ENCODE measurements at regions not wholly inside any gene's neighbourhood (a gene's known extent, or its start where the extent isn't known, plus 50 kb on each side); places are given as distances from the start of the nearest gene placed in this dataset.

DNA sequence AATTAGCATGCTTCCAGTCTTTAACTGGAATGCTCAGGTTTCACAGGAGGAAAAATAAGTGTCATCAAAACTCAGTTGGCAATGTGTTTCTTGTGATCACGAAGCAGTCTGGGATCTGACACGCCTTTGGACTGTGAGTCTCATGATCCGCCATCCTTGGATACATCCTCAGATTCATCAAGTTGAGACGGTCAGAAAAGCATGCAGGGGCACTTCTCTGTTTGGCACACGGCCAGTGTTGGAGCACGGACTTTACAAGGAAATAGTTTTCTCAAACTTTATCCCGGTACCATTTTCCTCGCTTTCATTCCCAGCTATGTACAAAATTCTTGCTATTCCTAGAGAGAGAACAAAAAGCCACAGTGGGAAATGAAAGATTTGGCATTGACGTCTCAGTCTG is 88.4 kb upstream of the PARP11 start:
- no peak for DNase-seq (ENCODE audit: low read depth in 2 of 2)

DNA sequence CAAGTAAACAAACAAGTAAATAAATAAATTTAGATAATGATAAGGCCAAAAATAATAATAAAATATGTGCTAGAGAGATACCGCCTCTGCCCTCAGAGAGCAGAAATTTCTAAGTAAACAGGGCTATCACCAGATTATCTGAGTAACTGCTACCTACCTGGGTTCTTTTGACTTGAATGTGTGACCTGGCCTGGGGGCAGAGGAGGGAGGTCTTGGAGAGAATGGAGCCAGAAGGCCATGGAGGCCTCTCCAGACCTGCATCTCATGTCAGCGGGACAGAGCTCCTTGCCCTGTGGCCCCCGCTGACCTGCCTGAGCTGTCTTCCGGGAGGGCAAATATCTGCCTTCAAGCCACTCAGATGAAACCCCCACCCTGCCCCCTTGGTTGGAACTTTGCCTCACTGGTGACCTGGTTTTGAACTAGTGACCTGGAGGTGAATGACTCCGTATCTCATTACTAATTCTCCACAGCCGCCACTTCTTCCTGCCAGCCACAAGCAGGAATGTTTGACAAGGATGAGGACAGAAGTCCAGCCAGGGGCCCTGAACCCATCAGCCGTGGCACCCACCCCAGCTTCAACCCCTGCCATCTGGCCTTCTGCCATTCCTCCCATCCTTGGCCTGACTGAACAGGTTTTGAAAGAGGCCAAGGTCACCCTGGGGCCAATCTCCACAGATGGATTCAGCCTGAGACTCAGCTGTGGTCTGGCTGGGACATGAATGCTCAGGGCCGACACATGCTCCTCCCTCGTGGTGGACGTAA is 86.8 kb upstream of the PARP11 start:
- no peak for DNase-seq (ENCODE audit: low read depth in 2 of 2)

DNA sequence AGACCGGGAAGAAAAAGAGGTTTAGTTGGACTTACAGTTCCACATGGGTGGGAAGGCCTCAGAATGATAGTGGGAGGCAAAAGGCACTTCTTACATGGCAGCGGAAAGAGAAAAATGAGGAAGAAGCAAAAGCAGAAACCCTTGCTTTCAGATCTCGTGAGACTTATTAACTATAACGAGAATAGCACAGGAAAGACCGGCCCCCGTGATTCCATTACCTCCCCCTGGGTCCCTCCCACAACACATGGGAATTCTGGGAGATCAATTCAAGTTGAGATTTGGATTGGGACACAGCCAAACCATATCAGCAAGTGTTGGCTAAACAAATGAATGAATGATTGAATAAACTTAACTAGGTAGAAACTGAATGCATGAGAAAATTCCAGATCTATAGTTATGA is 85.3 kb upstream of the PARP11 start:
- DNase-seq (ENCODE audit: low read depth in 2 of 2) = no peak

DNA sequence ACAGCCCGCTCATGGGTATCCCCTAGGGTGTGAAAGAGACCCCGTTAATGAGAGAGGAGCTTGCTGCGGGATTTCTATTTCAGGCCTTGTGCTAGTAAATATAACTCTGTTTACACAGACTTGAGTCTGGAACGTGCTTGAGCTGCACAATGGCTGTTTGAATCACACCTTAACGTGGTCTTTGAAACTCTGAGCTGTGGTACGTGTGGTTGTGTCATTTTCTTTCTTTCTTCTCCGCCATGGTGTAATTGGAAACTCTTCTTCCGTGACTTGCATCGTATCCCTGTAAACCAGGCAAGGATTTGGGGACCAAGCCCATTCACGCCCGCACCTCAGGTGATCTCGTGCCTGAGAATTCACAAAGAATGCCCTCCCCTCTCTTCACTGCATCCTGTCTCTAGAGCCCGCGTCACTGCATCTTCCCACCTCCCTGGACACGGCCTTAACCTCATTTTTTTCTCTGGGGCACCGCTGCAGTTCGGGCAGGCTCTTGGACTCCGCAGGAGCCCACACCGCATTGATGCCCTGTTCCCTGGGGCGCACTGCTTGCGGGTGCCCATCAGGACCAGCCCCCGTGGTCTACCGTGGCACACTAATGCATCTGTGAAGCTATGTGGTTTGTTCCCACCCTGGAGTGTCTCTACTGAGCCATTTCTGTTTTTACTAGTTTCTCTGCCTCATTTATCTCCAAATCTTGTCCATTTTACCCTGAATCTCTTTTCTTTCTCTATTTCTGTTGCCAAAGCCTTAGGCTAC is 78.4 kb upstream of the PARP11 start:
- DNase-seq (ENCODE audit: low read depth in 2 of 2) = no peak

DNA sequence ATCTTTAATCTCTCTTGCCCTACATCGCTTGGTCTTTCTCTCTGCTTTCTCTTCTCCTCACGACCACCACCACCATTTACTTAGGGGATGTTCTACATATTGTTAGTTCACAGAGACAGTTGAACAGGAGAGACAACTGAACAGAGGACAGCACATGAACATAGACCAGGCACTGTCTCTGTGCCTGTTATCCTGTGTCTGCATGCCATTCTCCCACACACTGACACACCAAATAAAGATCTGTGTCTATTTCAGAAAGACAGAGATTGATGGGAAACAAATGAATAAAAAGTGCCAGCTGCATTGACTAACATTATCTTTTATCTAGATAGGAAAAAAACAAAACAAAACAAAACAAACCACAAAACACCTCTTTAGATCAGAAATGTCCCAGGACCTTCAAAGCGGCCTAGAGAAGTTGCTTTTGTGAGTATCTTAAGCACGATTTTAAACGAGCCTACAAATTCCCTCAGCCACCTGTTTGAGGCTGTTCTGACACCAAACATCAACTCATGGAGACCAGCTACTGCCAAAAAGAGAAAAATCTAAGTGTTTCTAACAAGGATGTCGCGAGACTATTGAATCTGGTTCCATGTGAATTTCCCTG is 77.6 kb upstream of the PARP11 start:
- DNase-seq (ENCODE audit: low read depth in 2 of 2) = no peak

DNA sequence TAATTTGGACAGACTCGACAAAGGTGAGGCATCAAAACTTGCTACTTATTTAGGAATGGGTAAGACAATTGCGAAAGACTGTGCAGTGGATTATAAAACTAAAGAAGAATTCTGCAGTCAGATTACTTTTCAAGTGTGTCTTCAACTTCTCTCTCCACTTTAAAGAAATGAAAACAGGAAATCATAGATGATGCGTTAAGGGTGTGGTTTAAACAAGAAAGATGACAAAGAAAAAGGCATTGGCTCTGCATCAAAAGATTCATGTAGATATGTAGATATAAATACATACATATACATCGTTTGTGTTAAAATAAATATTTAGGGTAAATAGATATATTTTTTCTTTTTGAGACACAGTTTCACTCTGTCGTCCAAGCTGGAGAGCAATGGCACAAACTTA is 74.6 kb upstream of the PARP11 start:
- no peak for DNase-seq (ENCODE audit: low read depth in 2 of 2)

DNA sequence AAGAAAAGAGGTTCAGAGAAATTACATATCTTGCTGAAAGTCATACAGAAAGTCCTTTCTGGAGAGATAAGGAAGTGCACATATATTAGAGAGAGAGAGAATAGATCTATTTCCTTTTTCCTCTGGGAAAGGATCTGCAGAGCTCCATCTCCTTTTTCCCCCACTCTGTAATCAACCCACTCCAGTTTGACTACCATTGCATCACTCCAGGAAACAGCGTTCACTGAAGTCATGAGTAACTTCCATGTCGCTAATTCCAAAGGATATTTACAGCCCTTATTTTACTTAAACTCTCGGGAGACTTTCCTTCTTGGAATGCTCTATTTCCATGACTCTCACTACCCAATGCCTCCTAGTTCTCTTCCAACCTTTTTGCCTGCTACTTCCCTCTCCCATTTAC is 72.5 kb upstream of the PARP11 start:
- DNase-seq (ENCODE audit: low read depth in 2 of 2) = no peak

DNA sequence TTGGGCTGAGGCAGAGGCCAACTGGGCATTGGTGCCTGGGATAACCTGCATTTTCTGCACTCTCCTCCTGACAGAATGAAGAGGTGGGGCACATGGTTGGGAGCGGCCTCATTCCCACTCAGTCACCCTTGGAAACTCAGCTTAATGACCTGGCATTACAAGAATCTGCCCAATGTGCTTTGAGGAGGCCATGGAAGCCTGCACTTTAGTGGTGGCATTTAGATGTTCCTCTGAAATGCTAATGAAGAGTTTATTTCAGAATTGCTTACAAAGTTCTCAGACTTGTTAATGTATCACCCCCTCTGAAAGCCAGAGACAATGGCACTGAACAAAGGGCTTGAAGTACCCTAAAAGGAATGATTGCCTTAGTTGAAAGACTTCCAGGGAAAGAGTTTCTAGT is 71.4 kb upstream of the PARP11 start:
- DNase-seq (ENCODE audit: low read depth in 2 of 2) = no peak

DNA sequence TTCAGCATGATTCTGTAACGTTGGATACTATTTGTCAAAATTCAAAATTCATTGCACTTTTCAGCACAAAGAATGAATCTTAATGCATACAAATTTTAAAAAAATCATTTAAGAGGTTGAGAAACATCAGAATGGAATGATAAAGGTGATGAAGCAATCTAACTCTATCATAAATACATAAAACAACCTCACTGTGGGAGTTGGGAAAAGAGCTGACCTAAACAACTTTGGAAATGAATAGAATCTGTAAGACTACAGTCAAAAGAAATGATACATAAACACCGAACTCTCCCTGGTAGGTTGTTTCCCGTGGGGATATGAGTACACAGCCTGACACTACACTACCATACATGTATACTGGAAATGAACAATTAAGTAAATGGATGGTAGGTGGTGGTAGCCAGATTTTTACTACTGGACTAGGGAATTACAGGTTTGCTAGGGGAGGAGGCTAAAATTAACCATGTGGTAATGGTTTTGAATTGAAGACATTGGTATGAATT is 64.9 kb upstream of the PARP11 start:
- no peak for DNase-seq (ENCODE audit: low read depth in 2 of 2)

DNA sequence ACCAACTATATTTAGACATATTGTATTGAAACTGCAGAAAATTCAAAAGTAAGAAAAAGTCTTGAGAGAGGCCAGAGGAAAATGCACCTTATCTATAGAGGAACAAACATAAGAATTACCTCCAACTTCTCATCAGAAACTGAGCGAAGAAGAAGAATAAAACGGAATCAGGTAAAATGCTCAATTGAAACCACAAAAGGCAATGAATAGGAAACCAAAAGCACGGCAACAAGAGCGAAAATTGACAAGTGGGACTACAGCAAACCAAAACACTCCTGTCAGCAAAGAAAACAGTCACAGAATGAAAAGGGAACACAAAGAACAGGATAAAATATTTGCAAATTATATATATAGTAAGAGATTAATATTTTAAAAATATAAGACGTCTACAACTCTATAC is 61.9 kb upstream of the PARP11 start:
- no peak for DNase-seq (ENCODE audit: low read depth in 2 of 2)

DNA sequence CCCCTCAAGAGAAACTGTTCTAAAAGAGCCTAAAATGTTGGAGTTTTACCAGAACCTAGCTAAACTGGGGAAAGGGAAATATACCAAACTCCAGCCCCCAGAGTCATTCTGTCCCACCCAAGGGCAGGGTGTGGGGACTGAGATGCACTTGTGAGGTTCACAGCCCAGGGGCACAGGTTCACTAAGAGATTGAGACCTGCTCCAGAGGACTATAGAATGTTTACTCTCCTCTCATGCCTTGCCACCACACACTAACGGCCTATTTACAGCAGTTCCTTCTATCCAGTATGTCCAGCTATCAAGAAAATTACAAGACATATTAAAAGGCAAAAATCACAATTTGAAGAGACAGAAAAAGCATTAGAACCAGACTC is 60.6 kb upstream of the PARP11 start:
- DNase-seq (ENCODE audit: low read depth in 2 of 2) = no peak

DNA sequence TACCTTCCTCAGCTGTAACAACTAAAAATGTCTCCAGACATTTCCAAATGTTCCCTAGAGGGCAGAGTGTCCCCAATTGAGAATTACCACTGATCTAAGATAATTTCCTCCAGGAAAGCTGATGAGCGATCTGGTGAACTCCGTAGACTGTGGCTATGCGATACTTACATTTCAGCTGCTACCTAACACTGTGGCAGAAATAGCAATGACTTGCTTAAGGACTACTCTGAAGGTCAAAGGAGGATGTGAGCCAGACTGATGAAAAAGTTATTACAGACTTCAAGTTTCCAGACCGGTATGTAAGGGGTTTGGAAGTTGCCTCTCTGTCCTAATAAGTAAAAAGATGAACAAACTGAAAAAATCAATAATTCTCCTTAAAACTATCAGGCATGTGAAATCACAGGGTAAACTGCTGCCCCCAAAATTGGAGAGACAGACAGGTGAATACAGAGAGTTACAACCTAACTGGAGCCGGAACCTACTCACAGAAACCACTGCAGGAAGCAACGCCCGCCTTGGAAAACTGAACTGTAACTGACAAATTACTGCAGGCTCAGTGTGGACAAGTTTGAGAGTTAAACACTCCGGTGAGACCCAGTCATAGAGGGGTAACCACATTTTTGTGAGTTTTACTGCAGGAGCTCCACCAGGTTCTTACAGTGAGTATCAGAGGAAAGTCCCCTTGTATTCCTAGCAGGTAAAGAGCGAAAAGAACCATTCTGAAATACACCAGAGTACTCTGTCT is 60.0 kb upstream of the PARP11 start:
- no peak for DNase-seq (ENCODE audit: low read depth in 2 of 2)

DNA sequence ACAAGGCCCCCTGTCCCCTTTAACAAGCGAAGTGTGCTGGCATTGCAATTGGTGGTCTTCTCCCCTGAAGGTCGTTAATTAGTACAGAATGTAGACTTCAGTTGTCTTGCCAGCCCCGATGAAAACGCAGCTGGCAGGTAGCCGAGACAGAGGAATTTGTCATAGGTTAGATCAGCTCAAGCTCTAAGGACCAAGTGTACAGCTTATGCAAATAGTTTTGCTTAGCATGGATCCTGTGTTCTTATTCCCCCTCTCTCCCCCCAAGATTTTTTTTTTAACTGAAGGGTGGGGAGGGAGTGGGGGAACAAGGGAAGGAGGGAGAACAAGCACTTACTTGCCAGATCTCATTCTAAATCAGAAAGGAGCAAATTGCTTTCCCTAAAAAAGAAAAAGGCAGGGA is 58.6 kb upstream of the PARP11 start:
- no peak for DNase-seq (ENCODE audit: low read depth in 2 of 2)

DNA sequence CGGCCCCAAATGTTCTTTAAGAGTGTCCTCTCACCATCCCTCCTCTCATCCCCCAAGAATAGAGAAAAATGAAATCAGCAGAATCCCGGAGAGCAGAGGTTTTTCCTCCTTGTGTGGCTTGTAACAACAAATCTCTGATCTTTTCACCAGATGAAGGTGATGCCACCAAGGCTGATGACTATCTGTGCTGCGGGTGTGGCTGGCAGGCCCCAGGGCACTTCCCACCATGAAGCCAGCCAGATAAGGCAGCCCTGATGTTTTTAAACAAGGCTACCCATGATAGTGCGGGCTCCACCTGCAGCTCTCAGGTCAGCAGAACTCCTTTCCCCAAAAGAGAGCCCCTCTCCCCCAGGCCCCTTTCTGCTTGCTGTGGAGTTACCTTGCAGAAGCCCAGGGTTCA is 58.0 kb upstream of the PARP11 start:
- no peak for DNase-seq (ENCODE audit: low read depth in 2 of 2)

DNA sequence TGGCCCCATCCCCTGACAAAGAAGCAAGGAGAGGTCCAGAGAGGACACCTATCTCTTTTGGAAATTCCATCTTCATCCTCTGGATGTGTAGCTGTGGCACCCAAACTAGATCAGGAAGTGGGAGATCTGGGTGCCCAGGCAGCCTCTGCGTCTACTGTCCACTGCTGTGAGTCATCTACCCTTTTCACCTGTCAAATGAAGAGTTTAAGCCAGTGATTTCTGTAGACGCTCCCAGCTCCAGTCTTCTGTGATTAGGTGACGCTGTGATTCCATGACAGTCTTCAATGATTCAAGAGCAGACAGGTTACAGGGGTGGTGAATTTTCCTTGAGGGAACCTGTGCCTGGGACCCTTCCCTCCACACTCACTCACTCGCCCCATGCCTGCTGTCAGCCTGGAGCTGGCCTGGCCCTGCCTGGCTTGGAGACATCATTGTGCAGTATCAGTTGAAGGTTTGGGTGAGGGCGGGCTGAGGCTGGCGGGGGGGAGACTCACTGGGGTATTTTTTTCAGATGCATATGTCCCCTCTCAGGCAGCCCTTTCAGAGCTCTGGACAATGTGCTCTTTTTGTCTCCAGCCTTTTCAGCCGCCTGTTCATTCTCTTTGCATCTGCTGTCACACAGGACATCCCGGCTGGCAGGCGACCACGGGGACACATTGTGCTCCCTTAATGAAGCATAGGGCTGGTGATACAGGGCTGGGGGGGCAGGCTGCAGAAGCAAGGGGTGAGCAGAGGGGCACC is 56.8 kb upstream of the PARP11 start:
- DNase-seq (ENCODE audit: low read depth in 2 of 2) = no peak

DNA sequence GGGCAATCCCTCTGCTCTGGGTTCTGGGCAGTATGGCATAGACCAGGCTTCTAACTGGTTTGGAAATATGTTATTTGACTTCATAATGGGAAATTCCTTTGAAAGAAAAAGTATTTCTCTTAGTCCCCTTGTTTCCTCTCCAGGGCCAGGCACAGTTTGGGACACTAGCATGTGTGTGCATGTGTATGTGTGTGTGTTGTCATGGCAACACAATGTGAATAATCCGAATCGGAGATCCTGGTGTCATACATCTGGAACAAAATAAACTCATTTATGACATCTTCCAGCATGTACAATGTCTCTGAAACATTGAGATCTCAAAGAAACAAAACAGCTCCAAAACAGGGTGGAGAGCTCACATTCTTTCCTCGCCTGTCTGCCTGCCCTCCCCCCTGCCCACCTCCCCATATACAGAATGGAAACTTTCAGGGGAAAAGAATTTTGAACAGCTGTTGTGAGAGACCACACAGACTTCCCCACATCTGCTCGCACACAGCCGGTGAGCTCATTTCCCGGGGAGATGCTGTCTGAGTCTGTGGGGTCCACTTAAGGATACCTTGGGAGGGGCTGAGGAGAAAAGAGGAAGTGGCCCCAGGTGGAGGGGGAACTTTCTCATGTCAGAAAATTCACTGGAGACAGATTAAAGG is 55.5 kb upstream of the PARP11 start:
- DNase-seq (ENCODE audit: low read depth in 2 of 2) = no peak

DNA sequence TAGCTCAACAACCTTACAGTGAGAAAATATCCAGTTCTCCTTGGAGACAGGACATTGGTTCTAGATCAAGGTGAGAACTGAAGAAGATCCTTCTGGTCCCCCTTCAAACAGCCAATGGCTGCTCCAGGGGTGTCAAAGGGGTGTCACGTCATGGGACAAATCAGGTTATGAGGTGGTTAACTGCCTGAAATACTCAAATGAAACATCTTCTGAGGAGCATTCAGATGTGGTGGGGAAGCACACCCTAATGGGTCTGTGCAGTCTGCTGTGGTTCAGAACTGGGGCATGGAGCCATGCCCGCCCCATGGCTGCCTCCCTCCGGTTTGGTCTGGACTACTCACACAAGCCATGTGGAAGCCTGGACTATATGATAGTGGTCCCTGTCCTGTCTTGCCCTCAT is 52.4 kb upstream of the PARP11 start:
- DNase-seq (ENCODE audit: low read depth in 2 of 2) = no peak

DNA sequence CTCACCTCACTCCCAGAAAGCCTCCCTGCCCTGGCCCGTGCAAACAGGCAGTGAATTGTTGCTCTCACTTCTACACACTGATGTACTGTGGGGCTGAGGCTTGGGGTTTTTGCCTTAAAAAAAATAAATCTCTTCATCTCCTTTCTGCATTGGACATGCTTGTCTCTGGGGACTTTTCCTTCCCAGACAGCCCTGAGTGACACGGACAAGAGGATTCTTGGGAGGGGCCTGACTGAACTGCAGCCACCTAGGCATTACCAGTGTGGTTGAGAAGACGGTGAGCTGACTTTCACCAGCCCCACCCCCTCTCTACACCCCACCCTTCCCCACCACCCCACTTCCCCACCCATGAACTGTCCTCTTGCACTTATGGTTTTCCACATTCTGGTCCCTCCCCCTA is 51.6 kb upstream of the PARP11 start:
- no peak for DNase-seq (ENCODE audit: low read depth in 2 of 2)

DNA sequence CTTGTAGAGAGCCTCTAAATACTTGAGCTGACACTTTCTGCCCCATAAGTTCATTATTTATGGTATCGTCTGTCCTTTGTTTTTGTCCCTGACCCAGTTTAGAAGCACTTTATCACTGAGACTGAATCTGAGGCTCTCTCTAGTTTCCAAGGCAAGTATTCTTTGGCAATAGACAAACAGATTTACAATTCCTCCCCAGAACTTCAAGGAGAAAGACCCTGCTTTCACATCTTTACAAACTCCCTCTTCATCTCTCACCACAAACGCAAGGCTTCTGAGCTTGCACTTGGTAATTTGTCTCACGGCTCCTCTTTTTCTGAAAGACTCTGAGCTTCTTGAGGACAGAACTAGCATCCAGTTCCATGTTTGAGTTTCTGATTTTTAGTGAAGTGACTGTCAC is 49.8 kb upstream of the PARP11 start:
- no peak for DNase-seq (ENCODE audit: low read depth in 2 of 2)
